Panc1 (cell line): ENCODE measurements at regions not wholly inside any gene's neighbourhood (a gene's known extent, or its start where the extent isn't known, plus 50 kb on each side); places are given as distances from the start of the nearest gene placed in this dataset.

Source experiments
- ATAC-seq: fragments of 200-7000 bp; cut with Tn5 transposase; 2 replicates; pipeline ENCODE4 v1.9.1; 2020; ENCODE audit warnings: mild to moderate bottlenecking, moderate library complexity
- BruUV-seq: library from RNA; stranded (reverse); fragments of 400-500 nt; replicated peaks from 2 replicates; lab custom pipeline; 2021; lab: Mats Ljungman, UMichigan
- CTCF ChIA-PET: fragments of 300-600 bp; sonication (Branson Sonifier 250); formaldehyde crosslinking; loops from one replicate; lab custom pipeline; 2022; ENCODE audit warnings: antibody characterized with exemption; lab: Charles Lee
- POLR2A ChIA-PET: fragments of 300-600 bp; sonication (Branson Sonifier 250); formaldehyde crosslinking; loops from one replicate; lab custom pipeline; 2022; ENCODE audit warnings: antibody characterized with exemption; lab: Charles Lee
- DNase-seq: peaks from one replicate; pipeline ENCODE4 v3.0.0-alpha.2; 2010; ENCODE audit warnings: low read depth, low spot score
- H3K27ac ChIP-seq: 2 replicates; pipeline ENCODE4 v1.5.1; 2011; ENCODE audit warnings: mild to moderate bottlenecking, low read length, inconsistent platforms
- H3K27me3 ChIP-seq: fragments of 200-500 bp; sonication (Bioruptor generic); 2 replicates; pipeline ENCODE4 v1.6.0; 2014; ENCODE audit warnings: low read length, inconsistent platforms; ENCODE audit not compliant: control insufficient read depth, insufficient read depth
- H3K36me3 ChIP-seq: fragments of 200-500 bp; sonication (Bioruptor generic); 2 replicates; pipeline ENCODE4 v1.5.1; 2014; ENCODE audit warnings: inconsistent platforms, mild to moderate bottlenecking, low read length, moderate library complexity; ENCODE audit not compliant: control insufficient read depth, insufficient read depth
- H3K4me1 ChIP-seq: 2 replicates; pipeline ENCODE4 v1.5.1; 2011; ENCODE audit warnings: inconsistent platforms, mild to moderate bottlenecking, low read length, moderate library complexity; ENCODE audit not compliant: control insufficient read depth, insufficient read depth
- H3K4me3 ChIP-seq, 2 experiments: 2 replicates each; pipeline ENCODE4 v1.5.1; 2011 to 2012; ENCODE audit warnings: low read depth in 2 of 2, low read length in 2 of 2, mild to moderate bottlenecking in 2 of 2, inconsistent platforms in 1 of 2, moderate library complexity in 1 of 2
- H3K9me3 ChIP-seq: fragments of 200-500 bp; sonication (Bioruptor generic); 2 replicates; pipeline ENCODE4 v1.5.1; 2014; ENCODE audit warnings: low read depth, mild to moderate bottlenecking, inconsistent platforms, low read length, moderate library complexity; ENCODE audit not compliant: control insufficient read depth, insufficient read depth
- CTCF ChIP-seq: fragments of 450-650 bp; IDR thresholded peaks from 2 replicates; pipeline ENCODE4 v1.5.1; 2017; ENCODE audit warnings: mild to moderate bottlenecking
- POLR2AphosphoS5 ChIP-seq: IDR thresholded peaks from 2 replicates; pipeline ENCODE4 v1.6.1; 2012; ENCODE audit warnings: mild to moderate bottlenecking, low read depth, low read length, moderate library complexity
- REST ChIP-seq, 2 experiments: IDR thresholded peaks; 2 replicates each; pipeline ENCODE4 v1.6.1; 2011 to 2012; ENCODE audit warnings: low read depth in 2 of 2, control low read depth in 1 of 2, low read length in 1 of 2, mild to moderate bottlenecking in 1 of 2, moderate library complexity in 1 of 2; ENCODE audit not compliant: insufficient read depth in 1 of 2
- SIN3A ChIP-seq: IDR thresholded peaks from 2 replicates; pipeline ENCODE4 v1.6.1; 2012; ENCODE audit warnings: low read depth, mild to moderate bottlenecking, low read length, moderate library complexity, borderline replicate concordance; ENCODE audit not compliant: insufficient read depth
- TCF7L2 ChIP-seq: IDR thresholded peaks from 2 replicates; pipeline ENCODE4 v1.6.1; 2011; ENCODE audit warnings: mild to moderate bottlenecking, low read depth, low read length, inconsistent platforms
- in situ Hi-C: cut with HindIII; loops from 2 replicates; pipeline ENCODE4 v1.10.0; 2016; ENCODE audit warnings: low sequenced_read_pairs, low pct_unique_long_range_greater_than_20kb
- intact Hi-C: fragments of 100-400 bp; cut with micrococcal nuclease; formaldehyde crosslinking; loops from one replicate; pipeline ENCODE4 v1.10.0; 2022; ENCODE audit not compliant: unreplicated experiment

DNA sequence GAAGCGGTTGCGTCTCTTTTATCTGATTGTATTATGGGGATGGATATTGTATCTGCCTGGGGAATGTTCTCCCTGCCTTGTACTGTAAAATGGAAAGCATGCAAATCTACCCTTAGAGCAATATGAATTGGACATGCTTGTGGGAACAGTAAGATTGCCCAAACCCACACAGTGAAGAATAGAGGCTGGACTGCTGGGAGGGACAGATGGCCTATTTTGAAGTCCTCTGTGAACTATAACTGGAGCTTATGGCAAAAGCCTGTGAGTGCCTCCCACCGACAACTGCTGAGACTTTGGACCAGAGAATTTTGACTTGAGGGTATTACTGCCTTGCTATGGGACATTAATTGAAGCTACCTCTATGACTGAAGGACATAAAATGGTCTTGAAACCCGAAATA lies 168.9 kb downstream of the ERCC6L2 start:
- no peaks in the 10 kb centered on the region for H3K4me1 ChIP-seq
- in situ Hi-C loops = no loop called here
- CTCF ChIA-PET = no interaction called here

GRCh38 chr9:96040591-96041461 lies 165.3 kb downstream of the ERCC6L2 start:
- DNase-seq (no peak), ATAC-seq (no peak)
- ChIA-PET CTCF (no interaction called here), POLR2A (no interaction called here)
- no peak overlapping the region for H3K27ac ChIP-seq
- BruUV-seq = no TSS peak
- no peaks in the 10 kb centered on the region for H3K4me1 ChIP-seq
- intact Hi-C loops (no loop called here), in situ Hi-C loops (no loop called here)
- no peak for TF ChIP-seq REST (IDR thresholded peaks at IDR 0.05; ENCODE audit: insufficient read depth in 1 of 2, low read depth in 2 of 2, low read length in 1 of 2)
- TF ChIP-seq POLR2AphosphoS5 = no peak
- no peak for TF ChIP-seq TCF7L2
- no peak for TF ChIP-seq SIN3A
- no peak for TF ChIP-seq CTCF
- no peak overlapping the region for H3K4me3 ChIP-seq
- no peaks in the 10 kb centered on the region for H3K9me3 ChIP-seq
- H3K36me3 ChIP-seq = no peaks in the 10 kb centered on the region
- no peaks in the 10 kb centered on the region for H3K27me3 ChIP-seq

More for the DNA sequence above, 168.9 kb downstream of the ERCC6L2 start:
- ATAC-seq (no peak), DNase-seq (no peak)
- TF ChIP-seq CTCF (no peak), TCF7L2 (no peak), SIN3A (no peak), REST (IDR thresholded peaks at IDR 0.05; ENCODE audit: insufficient read depth in 1 of 2, low read depth in 2 of 2, low read length in 1 of 2) (no peak), POLR2AphosphoS5 (no peak)
- H3K27ac ChIP-seq = no peak overlapping the region
- BruUV-seq = no TSS peak
- H3K36me3 ChIP-seq = no peaks in the 10 kb centered on the region
- intact Hi-C loops = no loop called here
- POLR2A ChIA-PET = no interaction called here
- H3K27me3 ChIP-seq = no peaks in the 10 kb centered on the region
- no peaks in the 10 kb centered on the region for H3K9me3 ChIP-seq
- no peak overlapping the region for H3K4me3 ChIP-seq
